T-helper 1 cell (primary cell): ENCODE measurements at regions not wholly inside any gene's neighbourhood (a gene's known extent, or its start where the extent isn't known, plus 50 kb on each side); places are given as distances from the start of the nearest gene placed in this dataset.

Experiments used
- DNase-seq, 5 donors: peaks; one replicate each; pipeline ENCODE4 v3.0.0-alpha.2; 2012 to 2020

- no peak for DNase-seq
Measured at GRCh38 chr4:181372014-181372413, 871.2 kb upstream of the TENM3 start.

DNA sequence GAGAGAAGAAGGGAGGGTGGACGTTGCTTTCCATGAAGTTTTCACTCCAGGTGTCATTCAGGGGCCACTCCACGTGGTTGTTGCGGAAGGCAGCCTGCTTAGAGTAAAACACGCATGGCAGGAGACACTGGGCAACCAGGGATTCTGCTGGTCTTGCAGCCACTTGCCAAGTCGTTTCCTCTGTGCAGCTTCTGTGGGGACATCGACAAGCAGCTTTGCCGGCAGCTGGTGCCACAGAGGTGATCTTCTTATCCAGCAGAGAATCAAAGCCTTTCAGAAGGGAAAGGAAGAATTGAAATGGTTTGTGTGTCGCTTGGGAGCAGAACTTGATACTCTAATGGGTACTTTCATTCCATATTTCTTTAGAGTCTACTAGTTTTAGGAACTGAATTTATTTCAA lies 867.1 kb upstream of the TENM3 start:
- no peak for DNase-seq

DNA sequence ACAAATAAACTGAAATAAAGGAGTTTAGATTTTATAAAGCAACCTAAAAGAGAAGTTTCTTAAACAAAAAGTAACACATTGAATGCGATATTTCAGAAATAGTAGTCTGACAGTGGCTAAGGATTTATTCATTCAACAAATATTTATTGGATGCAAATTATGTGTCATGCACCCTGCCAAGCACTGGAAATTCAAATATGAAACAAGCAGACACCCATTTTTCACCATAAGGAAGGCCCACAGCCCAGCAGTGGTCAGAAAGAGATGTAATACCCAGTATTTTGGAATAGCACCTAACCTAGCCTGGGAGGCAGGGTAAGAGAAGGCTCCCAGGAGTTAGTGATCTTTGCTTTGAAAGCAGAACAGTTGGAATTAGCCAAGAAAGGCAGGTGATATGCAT lies 855.1 kb upstream of the TENM3 start:
- no peak for DNase-seq

GRCh38 chr4:181416966-181417365 lies 826.2 kb upstream of the TENM3 start:
- DNase-seq: no peak

GRCh38 chr4:181418496-181418895 lies 824.7 kb upstream of the TENM3 start:
- no peak for DNase-seq

GRCh38 chr4:181420950-181421349 lies 822.3 kb upstream of the TENM3 start:
- no peak for DNase-seq

GRCh38 chr4:181424362-181425016 lies 818.7 kb upstream of the TENM3 start:
- DNase-seq: no peak

- DNase-seq: no peak
Measured at GRCh38 chr4:181427076-181427475, 816.1 kb upstream of the TENM3 start.

GRCh38 chr4:181431006-181431405 lies 812.2 kb upstream of the TENM3 start:
- DNase-seq: no peak

DNA sequence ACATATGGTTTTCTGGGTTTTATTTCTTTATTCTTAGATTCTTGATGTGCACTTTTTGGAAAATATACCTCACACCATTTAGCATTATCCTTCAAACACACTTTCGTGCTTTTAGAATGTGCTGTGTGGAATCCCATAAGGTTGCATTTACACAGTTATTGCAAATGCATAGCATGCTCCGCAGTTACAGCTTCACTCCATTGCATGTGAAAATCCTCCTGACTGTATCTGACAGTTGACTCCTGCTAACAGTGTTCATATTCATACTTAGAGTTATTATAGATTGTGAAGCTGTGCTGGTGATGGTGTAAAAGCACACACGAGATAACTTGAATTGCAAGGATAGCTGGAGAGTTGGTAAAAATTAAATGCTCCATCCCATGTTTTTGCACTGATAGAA lies 811.5 kb upstream of the TENM3 start:
- no peak for DNase-seq

GRCh38 chr4:181432335-181432734 lies 810.9 kb upstream of the TENM3 start:
- DNase-seq: no peak

GRCh38 chr4:181437895-181438294 lies 805.3 kb upstream of the TENM3 start:
- DNase-seq: no peak

GRCh38 chr4:181438641-181439040 lies 804.6 kb upstream of the TENM3 start:
- DNase-seq: no peak

DNA sequence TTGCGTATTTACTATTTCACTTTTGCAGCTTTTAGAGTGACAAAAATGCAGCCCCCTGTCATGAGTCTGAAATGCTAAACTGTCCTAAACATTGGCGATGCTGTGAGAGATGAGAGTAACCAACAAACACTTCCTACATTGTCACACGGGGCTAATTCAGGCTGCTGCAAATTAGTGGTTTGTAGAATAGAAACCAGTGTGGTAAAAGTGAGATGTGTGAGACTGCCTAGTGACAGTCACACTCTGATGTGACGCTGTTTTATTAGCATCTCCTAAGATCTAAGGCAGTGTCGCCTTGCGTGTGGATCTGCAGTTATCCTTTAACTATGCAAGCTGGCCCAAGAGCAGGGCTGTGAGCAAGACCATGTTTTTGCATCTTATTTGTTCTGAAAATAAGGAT lies 800.2 kb upstream of the TENM3 start:
- DNase-seq: no peak

DNA sequence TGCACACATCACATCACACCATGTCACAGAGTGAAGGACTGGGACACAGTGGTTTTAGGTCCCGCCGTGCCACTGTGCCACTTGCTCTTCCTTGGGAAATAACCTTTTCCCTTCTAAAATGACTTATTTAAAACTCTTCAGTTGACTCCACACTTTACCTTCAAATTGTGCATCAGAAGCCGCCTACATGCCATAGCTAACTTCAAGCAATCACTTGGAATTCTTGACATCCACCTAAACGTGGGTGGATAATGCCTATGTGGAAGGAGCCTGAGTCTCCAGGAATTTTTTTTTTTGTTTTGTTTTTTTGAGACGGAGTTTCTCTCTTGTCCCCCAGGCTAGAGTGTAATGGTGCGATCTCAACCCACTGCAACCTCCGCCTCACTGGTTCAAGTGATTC lies 777.4 kb upstream of the TENM3 start:
- no peak for DNase-seq

GRCh38 chr4:181468451-181468850 lies 774.8 kb upstream of the TENM3 start:
- no peak for DNase-seq

DNA sequence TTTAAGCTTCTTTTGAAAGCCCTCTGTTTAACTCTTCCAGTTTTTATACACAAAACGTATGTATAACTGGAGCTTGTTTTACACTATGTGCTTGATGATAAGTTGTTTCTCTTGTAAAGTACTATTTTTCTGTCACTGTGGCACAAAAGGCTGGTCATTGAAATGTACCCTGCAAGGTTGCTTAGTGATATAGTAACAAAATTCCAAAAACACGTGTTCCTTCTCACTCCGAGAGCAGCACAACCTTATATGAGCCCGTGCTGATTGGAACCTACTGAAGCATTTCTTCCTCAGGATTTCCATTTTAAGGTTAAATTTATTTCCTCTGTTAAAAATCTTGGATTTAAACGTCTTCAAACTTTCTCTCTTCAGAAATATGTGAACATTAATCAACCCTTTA lies 772.9 kb upstream of the TENM3 start:
- DNase-seq: no peak

DNA sequence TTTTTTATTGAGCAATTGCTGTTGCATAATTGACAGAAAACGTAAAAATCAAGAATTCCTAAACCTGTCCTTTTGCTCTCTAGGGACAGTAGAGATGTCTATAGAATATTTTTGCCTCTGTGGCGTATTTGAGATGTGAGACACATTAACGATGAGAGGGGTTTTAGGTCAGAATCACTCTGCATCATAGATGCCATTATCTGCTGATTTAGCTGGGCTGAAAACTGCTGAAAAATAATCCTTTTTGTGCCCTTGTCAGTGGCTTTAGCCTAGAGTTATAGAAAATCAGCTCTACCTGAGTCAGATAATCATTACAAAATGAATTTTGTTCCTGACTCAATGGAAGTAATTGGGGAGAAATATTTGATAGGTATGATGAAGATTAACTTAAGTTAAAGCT lies 767.8 kb upstream of the TENM3 start:
- no peak for DNase-seq

- DNase-seq: no peak
Measured at GRCh38 chr4:181475781-181476507, 767.3 kb upstream of the TENM3 start.

- no peak for DNase-seq
Measured at GRCh38 chr4:181476508-181476890, 766.7 kb upstream of the TENM3 start.

DNA sequence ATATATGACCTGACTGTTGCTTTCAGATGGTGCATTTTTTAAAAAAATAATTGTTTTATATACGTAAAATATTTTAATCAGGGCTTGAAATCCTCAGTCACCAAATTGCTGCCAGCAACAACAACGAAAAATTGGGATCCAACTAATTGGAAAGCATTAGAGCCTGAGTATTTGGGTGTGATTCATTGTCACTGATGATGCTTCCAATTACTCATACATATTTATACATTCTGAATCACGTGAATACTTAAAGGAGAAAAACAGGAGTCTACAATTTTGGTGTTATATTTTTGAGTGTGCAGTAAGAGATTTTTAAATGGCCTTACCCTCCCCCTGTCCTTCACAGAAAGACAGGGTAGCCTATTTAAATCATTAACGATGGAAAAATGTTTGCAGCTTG lies 765.6 kb upstream of the TENM3 start:
- no peak for DNase-seq

DNA sequence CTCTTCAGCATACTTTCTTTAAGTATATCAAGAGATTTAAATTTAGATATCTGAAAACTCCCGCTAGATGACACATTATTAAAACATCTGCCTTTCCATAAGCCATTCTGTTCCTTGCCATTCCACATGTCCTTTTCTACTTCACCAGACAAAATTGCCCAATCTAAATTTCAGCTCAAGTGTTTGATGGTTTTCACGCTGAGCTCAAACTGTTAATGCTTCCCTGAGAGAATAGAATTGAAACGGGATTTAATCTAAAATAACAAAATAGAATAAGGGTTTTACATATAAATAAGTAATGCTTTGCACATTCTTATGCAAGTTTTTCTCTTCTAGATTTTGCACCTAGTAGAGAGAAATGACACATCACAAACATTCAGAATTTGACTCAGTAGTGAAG lies 764.5 kb upstream of the TENM3 start:
- DNase-seq: no peak

DNA sequence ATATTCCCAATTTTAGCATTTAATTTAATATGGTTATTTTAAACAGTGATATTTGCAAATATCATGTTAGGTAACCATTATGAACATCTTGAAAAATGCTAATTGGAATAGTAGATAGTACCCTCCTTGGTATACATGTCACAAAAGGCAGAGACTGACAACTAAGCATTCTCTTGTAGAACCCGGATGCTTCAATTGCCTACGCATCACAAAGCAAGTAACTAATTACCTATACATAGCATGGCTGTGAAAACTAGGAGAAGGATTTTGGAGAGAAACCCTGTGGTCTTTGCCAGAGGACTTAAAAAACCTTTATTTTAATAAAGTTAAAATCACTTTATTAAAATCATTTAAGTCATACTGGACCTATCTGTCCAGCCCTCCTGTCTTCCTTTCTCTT lies 764.1 kb upstream of the TENM3 start:
- no peak for DNase-seq

DNA sequence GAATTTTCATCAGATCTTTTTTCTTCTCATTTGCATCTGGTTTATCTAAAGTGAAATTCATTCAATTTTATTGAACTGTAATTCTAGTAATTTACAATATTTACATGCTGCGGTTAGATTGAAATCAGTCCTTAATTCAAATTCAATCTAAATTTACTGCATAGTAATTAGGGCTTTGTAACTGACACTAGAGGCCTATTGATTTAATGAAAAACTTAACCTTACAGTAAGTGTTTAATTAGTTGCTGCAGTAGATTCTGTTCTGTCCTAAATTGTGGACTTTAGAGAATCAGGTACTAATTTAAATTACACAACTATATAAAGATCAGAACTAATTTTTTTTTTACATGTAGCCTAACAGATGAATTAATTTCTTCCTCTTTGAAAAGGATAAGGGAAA lies 758.8 kb upstream of the TENM3 start:
- DNase-seq: no peak

- DNase-seq: no peak
Measured at GRCh38 chr4:181488926-181489325, 754.3 kb upstream of the TENM3 start.
